HepG2 (cell line): ENCODE measurements at regions not wholly inside any gene's neighbourhood (a gene's known extent, or its start where the extent isn't known, plus 50 kb on each side); places are given as distances from the start of the nearest gene placed in this dataset.

ENCODE experiments used
- ARNT ChIP-seq: fragments of 450-650 bp; IDR thresholded peaks from 2 replicates; pipeline ENCODE4 v1.6.1; 2017
- ATF7 ChIP-seq, 2 experiments: fragments of 450-650 bp in 1 of 2; sonication (generic) in 1 of 2; formaldehyde crosslinking in 1 of 2; IDR thresholded peaks; 2 replicates each; pipeline versions ENCODE4 v1.4.0 to v1.6.1; 2016 to 2020; ENCODE audit warnings: antibody characterized with exemption in 1 of 2, mild to moderate bottlenecking in 1 of 2, missing genetic modification reagents in 1 of 2
- GTF2F1 ChIP-seq: fragments of 150-350 bp; IDR thresholded peaks from 2 replicates; pipeline ENCODE4 v1.6.1; 2014; ENCODE audit warnings: low read length
- HNRNPL ChIP-seq: fragments of 200-400 bp; formaldehyde crosslinking; IDR thresholded peaks from 2 replicates; pipeline ENCODE4 v1.6.1; 2017; ENCODE audit warnings: mild to moderate bottlenecking, low read depth, low read length
- RXRB ChIP-seq: IDR thresholded peaks from 2 replicates; pipeline ENCODE4 v1.6.1; 2016; ENCODE audit warnings: borderline replicate concordance, missing genetic modification reagents, missing compliant biosample characterization
- ZNF124 ChIP-seq: sonication (generic); formaldehyde crosslinking; IDR thresholded peaks from 2 replicates; pipeline ENCODE4 v1.4.0; 2020; ENCODE audit warnings: missing genetic modification reagents
- TF ChIP-seq, protein P1 (sequence below): sonication (generic); formaldehyde crosslinking; IDR thresholded peaks from 2 replicates; pipeline ENCODE4 v1.4.0; 2020; ENCODE audit warnings: missing genetic modification reagents, mild to moderate bottlenecking, borderline replicate concordance
- TF ChIP-seq, protein P2 (sequence below): sonication (generic); formaldehyde crosslinking; conservative IDR thresholded peaks from 2 replicates; pipeline ENCODE4 v1.5.0; 2020; ENCODE audit warnings: missing genetic modification reagents

DNA sequence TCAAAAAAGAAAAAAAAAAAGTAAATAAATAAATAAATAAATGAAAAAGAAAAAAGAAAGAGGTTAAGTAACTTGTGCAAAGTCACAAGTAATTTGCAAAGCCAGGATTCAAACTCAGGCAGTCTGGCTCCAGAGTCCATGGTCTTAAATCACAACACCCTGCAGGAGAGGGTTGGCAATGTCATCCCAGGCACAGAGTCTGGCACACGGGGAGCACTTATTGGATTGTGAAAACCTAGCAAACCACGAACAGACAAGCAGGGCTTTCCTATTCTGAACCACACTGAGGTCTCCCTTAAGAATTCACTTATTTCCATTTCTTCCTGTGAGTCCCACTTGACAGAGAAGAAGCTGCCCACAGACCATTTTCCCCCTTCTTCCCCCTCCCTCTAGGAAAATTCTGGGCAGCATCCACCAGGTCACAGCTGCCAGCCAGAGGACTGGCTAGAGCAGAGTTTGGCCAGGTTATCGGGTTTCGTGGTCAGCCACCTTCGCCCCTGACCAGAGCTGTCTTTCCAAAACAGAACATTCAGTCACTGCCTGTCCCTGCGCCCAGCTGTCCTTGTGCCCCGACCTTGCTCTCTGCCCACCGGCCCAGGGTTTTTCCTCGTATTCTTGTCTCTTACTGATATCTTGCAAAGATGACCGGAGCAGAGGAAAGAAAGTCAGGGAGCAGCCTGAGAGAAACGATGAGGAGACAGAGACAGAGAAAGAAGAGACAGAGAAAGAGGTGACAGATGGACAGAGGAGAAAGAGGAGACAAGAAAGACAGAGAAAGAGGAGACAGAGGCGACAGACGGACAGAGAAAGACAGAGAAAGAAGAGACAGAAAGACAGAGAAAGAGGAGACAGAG lies 106.4 kb upstream of the PTPN1 start (continued):
- TF ChIP-seq, protein P1, sequence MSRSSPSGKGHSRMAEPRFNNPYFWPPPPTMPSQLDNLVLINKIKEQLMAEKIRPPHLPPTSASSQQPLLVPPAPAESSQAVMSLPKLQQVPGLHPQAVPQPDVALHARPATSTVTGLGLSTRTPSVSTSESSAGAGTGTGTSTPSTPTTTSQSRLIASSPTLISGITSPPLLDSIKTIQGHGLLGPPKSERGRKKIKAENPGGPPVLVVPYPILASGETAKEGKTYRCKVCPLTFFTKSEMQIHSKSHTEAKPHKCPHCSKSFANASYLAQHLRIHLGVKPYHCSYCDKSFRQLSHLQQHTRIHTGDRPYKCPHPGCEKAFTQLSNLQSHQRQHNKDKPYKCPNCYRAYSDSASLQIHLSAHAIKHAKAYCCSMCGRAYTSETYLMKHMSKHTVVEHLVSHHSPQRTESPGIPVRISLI (CRISPR knock-in tag) = 0 out of 2 replicates have a peak, but pooled peaks have one; percentile 25
- TF ChIP-seq RXRB (CRISPR knock-in tag) = peak; percentile 40; the same call in 1 of the 2 replicates
- no peak for TF ChIP-seq GTF2F1
- TF ChIP-seq, protein P2, sequence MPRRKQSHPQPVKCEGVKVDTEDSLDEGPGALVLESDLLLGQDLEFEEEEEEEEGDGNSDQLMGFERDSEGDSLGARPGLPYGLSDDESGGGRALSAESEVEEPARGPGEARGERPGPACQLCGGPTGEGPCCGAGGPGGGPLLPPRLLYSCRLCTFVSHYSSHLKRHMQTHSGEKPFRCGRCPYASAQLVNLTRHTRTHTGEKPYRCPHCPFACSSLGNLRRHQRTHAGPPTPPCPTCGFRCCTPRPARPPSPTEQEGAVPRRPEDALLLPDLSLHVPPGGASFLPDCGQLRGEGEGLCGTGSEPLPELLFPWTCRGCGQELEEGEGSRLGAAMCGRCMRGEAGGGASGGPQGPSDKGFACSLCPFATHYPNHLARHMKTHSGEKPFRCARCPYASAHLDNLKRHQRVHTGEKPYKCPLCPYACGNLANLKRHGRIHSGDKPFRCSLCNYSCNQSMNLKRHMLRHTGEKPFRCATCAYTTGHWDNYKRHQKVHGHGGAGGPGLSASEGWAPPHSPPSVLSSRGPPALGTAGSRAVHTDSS (CRISPR knock-in tag) = no peak
- TF ChIP-seq ZNF124 (CRISPR knock-in tag) = peak; percentile 23; the same call in 1 of the 2 replicates
- no peak for TF ChIP-seq ATF7 (IDR thresholded peaks at IDR 0.05)
- 0 out of 2 replicates have a peak, but pooled peaks have one; percentile 30 for TF ChIP-seq ATF7 (CRISPR knock-in tag; IDR thresholded peaks at IDR 0.05)
- TF ChIP-seq ARNT = peak; percentile 42; the same call in 1 of the 2 replicates
- peak; percentile 73; the same call in 1 of the 2 replicates for TF ChIP-seq HNRNPL
